ENCODE measurements at regions not wholly inside any gene's neighbourhood (a gene's known extent, or its start where the extent isn't known, plus 50 kb on each side); places are given as distances from the start of the nearest gene placed in this dataset.

DNA sequence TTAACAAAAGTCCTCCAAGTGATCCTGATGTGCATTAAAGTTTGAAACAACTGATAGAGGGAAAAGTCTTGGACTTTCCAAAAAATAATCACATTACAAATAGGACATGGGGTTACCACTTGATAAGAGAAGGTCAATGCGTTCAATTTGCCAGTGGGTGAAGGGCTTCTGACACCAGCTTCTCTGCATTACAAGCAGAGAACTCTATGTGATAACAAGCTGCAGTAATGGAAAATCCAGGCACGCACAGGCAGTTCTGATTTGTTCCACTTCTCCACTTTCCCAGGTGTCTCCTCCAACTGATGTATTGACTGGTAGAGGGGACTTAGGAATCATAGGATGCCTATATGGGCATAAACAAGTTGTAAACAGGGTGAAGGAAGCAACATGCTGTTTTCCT is 234.0 kb upstream of the MGAT5 start:
- no peaks in the 10 kb centered on the region for H3K27me3 ChIP-seq
- intact Hi-C loops (cut with DNase I) = no loop called here
- 36 to 38% methylated on average over 2 of the region's 2 CpGs for WGBS, 2 donors
- TF ChIP-seq CTCF (IDR thresholded peaks at IDR 0.05) = no peak
- no peak for TF ChIP-seq POLR2A (IDR thresholded peaks at IDR 0.05)
- no peaks in the 10 kb centered on the region for H3K4me1 ChIP-seq
- no peak overlapping the region for H3K4me3 ChIP-seq
- H3K27ac ChIP-seq = no peak overlapping the region
- no peaks in the 10 kb centered on the region for H3K9me3 ChIP-seq
- no peaks in the 10 kb centered on the region for H3K36me3 ChIP-seq (replicated peaks in 1 of 2; ENCODE audit: insufficient read depth in 1 of 2, low read depth in 2 of 2)
- ATAC-seq = no peak
- no peak for DNase-seq

- 75 to 78% methylated on average over 3 of the region's 3 CpGs for WGBS, 2 donors
- no peaks in the 10 kb centered on the region for H3K36me3 ChIP-seq (replicated peaks in 1 of 2; ENCODE audit: insufficient read depth in 1 of 2, low read depth in 2 of 2)
- no peaks in the 10 kb centered on the region for H3K27me3 ChIP-seq
- H3K4me1 ChIP-seq = no peaks in the 10 kb centered on the region
- TF ChIP-seq POLR2A (IDR thresholded peaks at IDR 0.05) (no peak), CTCF (IDR thresholded peaks at IDR 0.05) (no peak)
- DNase-seq (no peak), ATAC-seq (no peak)
- no peak overlapping the region for H3K4me3 ChIP-seq
- H3K9me3 ChIP-seq = no peaks in the 10 kb centered on the region
- H3K27ac ChIP-seq = no peak overlapping the region
- intact Hi-C loops (cut with DNase I) = no loop called here
Measured at GRCh38 chr2:134020608-134021007, 233.3 kb upstream of the MGAT5 start.

DNA sequence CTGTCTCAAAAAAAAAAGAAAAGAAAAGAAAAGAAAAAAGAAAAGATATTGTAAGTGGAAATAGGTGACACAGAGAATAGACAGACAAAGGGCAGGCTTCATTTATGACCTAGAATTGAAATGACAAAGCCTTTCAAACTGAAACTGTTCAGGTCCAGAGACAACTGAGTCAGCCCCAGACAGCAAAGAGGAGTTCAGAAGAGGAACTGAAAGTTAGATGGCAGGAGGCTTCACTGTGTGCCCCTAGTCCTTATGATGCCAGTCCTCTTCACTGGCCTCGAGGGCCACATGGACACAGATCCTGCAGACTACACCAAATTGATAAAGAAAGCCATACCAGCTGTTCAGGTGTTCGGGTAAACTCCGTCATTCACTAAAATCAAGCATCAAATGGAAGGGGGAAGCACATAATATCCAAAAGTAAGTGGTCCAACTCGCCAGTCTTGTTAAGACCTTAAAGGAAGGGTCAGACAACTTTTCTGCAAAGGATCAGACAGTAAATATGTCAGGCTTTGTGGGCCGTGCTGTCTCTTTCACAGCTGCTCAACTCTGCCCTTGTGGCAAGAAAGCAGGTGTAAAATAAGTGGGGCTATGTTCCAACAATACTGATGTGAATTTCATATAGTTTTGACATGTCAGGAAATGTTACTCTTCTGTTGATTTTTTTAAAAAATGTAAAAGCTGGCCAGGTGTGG is 231.9 kb upstream of the MGAT5 start:
- no peaks in the 10 kb centered on the region for H3K36me3 ChIP-seq (replicated peaks in 1 of 2; ENCODE audit: insufficient read depth in 1 of 2, low read depth in 2 of 2)

DNA sequence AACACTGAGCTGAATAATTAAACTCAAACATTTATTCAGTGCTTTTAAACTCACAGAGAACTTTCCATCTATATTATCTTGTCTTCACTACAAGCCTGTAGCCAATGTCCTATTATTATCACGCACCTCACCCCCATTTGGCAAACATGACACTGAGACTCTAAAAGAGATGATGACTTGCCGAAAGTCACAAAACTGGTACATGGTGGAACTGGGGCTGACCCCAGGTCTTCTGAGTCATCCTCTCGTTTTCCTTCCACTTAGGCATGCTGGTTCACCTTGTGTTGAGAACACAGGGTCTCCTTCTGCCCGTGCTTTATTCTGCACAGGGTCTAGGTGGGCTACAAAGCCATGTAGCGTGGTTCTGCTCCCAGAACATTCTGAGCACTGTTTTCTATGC is 230.0 kb upstream of the MGAT5 start:
- no peak overlapping the region for H3K4me3 ChIP-seq
- DNase-seq (no peak), ATAC-seq (no peak)
- no peaks in the 10 kb centered on the region for H3K9me3 ChIP-seq
- 74% methylated on average over 5 of the region's 5 CpGs for WGBS, 2 donors
- H3K27me3 ChIP-seq = no peaks in the 10 kb centered on the region
- no peaks in the 10 kb centered on the region for H3K36me3 ChIP-seq (replicated peaks in 1 of 2; ENCODE audit: insufficient read depth in 1 of 2, low read depth in 2 of 2)
- no peak overlapping the region for H3K27ac ChIP-seq
- peaks cover 7% of the 10 kb centered on the region for H3K4me1 ChIP-seq
- no peak for TF ChIP-seq CTCF (IDR thresholded peaks at IDR 0.05)
- no peak for TF ChIP-seq POLR2A (IDR thresholded peaks at IDR 0.05)
- intact Hi-C loops (cut with DNase I) = no loop called here

More for the DNA sequence above, 231.9 kb upstream of the MGAT5 start:
- ATAC-seq = no peak
- Histone ChIP-seq H3K4me1 (no peaks in the 10 kb centered on the region), H3K27me3 (no peaks in the 10 kb centered on the region), H3K4me3 (no peak overlapping the region), H3K27ac (no peak overlapping the region), H3K9me3 (no peaks in the 10 kb centered on the region)
- DNase-seq = no peak
- intact Hi-C loops (cut with DNase I) = no loop called here
- no peak for TF ChIP-seq CTCF (IDR thresholded peaks at IDR 0.05)
- WGBS, 2 donors = 84 to 87% methylated on average over 5 of the region's 5 CpGs

DNA sequence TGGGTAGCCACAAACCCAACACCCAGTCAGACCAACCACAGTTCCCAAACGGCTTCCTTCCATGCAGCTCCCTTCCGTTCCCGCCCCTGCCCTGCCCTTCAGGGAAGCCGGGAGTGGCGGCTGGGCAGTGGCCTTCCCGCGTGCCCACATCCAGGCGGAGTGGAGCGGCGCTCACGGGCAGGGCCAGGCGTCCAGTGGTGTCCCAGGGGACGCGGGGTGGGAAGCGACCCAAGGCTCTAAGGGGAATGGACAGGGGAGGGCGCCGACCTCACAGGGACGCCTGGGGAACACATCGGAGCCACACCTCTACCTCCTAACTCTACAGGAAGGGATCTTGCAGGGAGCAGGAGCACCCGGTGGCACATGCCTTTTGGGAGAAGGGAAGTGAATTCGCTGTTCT is 225.9 kb upstream of the MGAT5 start:
- no peak overlapping the region for H3K4me3 ChIP-seq

More for the DNA sequence above, 225.9 kb upstream of the MGAT5 start:
- ATAC-seq (peak; percentile 40), DNase-seq (peak in 3 of 4 donors; percentile 15 to 22 (median 15))
- H3K4me1 ChIP-seq = peaks cover 7% of the 10 kb centered on the region
- no peak overlapping the region for H3K27ac ChIP-seq
- H3K9me3 ChIP-seq = no peaks in the 10 kb centered on the region
- intact Hi-C loops (cut with DNase I) = no loop called here
- no peaks in the 10 kb centered on the region for H3K36me3 ChIP-seq (replicated peaks in 1 of 2; ENCODE audit: insufficient read depth in 1 of 2, low read depth in 2 of 2)
- TF ChIP-seq CTCF (IDR thresholded peaks at IDR 0.05) (no peak), POLR2A (IDR thresholded peaks at IDR 0.05) (no peak)
- H3K27me3 ChIP-seq = no peaks in the 10 kb centered on the region
- 9 to 21% methylated on average over 18 to 21 of the region's 21 CpGs for WGBS, 2 donors
